ENCODE measurements at regions not wholly inside any gene's neighbourhood (a gene's known extent, or its start where the extent isn't known, plus 50 kb on each side); places are given as distances from the start of the nearest gene placed in this dataset.

GRCh38 chr11:92384358-92384757 is 159.7 kb downstream of the FAT3 start:
- CTCF ChIA-PET: no interaction called here
- H3K27me3 Mint-ChIP-seq: no peaks in the 10 kb centered on the region
- no peaks in the 10 kb centered on the region for H3K36me3 Mint-ChIP-seq
- no peak overlapping the region for H3K27ac Mint-ChIP-seq
- H3K4me1 Mint-ChIP-seq: no peaks in the 10 kb centered on the region
- DNase-seq: no peak
- no peak overlapping the region for H3K4me3 Mint-ChIP-seq
- no peaks in the 10 kb centered on the region for H3K9me3 Mint-ChIP-seq

- no peak overlapping the region for H3K4me3 Mint-ChIP-seq
- H3K4me1 Mint-ChIP-seq: no peaks in the 10 kb centered on the region
- no peaks in the 10 kb centered on the region for H3K36me3 Mint-ChIP-seq
- DNase-seq: no peak
- CTCF ChIA-PET: no interaction called here
- H3K9me3 Mint-ChIP-seq: no peaks in the 10 kb centered on the region
- H3K27ac Mint-ChIP-seq: no peak overlapping the region
- no peaks in the 10 kb centered on the region for H3K27me3 Mint-ChIP-seq
Measured at GRCh38 chr11:92384802-92385201, 160.2 kb downstream of the FAT3 start.

- Mint-ChIP-seq H3K27me3 (no peaks in the 10 kb centered on the region), H3K36me3 (no peaks in the 10 kb centered on the region), H3K27ac (no peak overlapping the region), H3K9me3 (no peaks in the 10 kb centered on the region), H3K4me1 (no peaks in the 10 kb centered on the region), H3K4me3 (no peak overlapping the region)
- CTCF ChIA-PET: no interaction called here
- DNase-seq: no peak
Measured at GRCh38 chr11:92386577-92386976, 162.0 kb downstream of the FAT3 start.

GRCh38 chr11:92387859-92388258 is 163.2 kb downstream of the FAT3 start:
- no peak for DNase-seq
- no peak overlapping the region for H3K4me3 Mint-ChIP-seq
- no peaks in the 10 kb centered on the region for H3K36me3 Mint-ChIP-seq
- H3K27ac Mint-ChIP-seq: no peak overlapping the region
- peaks cover 2% of the 10 kb centered on the region for H3K9me3 Mint-ChIP-seq
- no peaks in the 10 kb centered on the region for H3K4me1 Mint-ChIP-seq
- CTCF ChIA-PET: no interaction called here
- H3K27me3 Mint-ChIP-seq: no peaks in the 10 kb centered on the region

- CTCF ChIA-PET: no interaction called here
- no peaks in the 10 kb centered on the region for H3K36me3 Mint-ChIP-seq
- no peak overlapping the region for H3K27ac Mint-ChIP-seq
Measured at GRCh38 chr11:92388380-92388779, 163.8 kb downstream of the FAT3 start.

GRCh38 chr11:92390783-92391182 is 166.2 kb downstream of the FAT3 start:
- Mint-ChIP-seq H3K9me3 (peaks cover 2% of the 10 kb centered on the region), H3K27ac (no peak overlapping the region), H3K4me3 (no peak overlapping the region), H3K36me3 (no peaks in the 10 kb centered on the region), H3K27me3 (no peaks in the 10 kb centered on the region), H3K4me1 (no peaks in the 10 kb centered on the region)
- CTCF ChIA-PET: no interaction called here
- no peak for DNase-seq

More at GRCh38 chr11:92388380-92388779, 163.8 kb downstream of the FAT3 start:
- H3K27me3 Mint-ChIP-seq: no peaks in the 10 kb centered on the region
- H3K4me1 Mint-ChIP-seq: no peaks in the 10 kb centered on the region
- H3K9me3 Mint-ChIP-seq: peaks cover 2% of the 10 kb centered on the region
- DNase-seq: no peak
- H3K4me3 Mint-ChIP-seq: no peak overlapping the region

- no peak overlapping the region for H3K27ac Mint-ChIP-seq
- H3K4me3 Mint-ChIP-seq: no peak overlapping the region
- peaks cover 2% of the 10 kb centered on the region for H3K9me3 Mint-ChIP-seq
- no peaks in the 10 kb centered on the region for H3K36me3 Mint-ChIP-seq
- H3K27me3 Mint-ChIP-seq: no peaks in the 10 kb centered on the region
- no peak for DNase-seq
- CTCF ChIA-PET: no interaction called here
- H3K4me1 Mint-ChIP-seq: no peaks in the 10 kb centered on the region
Measured at GRCh38 chr11:92391364-92391763, 166.7 kb downstream of the FAT3 start.

GRCh38 chr11:92391808-92392207 is 167.2 kb downstream of the FAT3 start:
- H3K4me1 Mint-ChIP-seq: no peaks in the 10 kb centered on the region
- CTCF ChIA-PET: no interaction called here
- DNase-seq: no peak
- H3K9me3 Mint-ChIP-seq: peaks cover 2% of the 10 kb centered on the region
- no peak overlapping the region for H3K4me3 Mint-ChIP-seq
- no peak overlapping the region for H3K27ac Mint-ChIP-seq
- H3K27me3 Mint-ChIP-seq: no peaks in the 10 kb centered on the region
- no peaks in the 10 kb centered on the region for H3K36me3 Mint-ChIP-seq

GRCh38 chr11:92393218-92393617 is 168.6 kb downstream of the FAT3 start:
- peaks cover 2% of the 10 kb centered on the region for H3K9me3 Mint-ChIP-seq
- H3K36me3 Mint-ChIP-seq: no peaks in the 10 kb centered on the region
- CTCF ChIA-PET: no interaction called here
- H3K27me3 Mint-ChIP-seq: no peaks in the 10 kb centered on the region
- no peak overlapping the region for H3K4me3 Mint-ChIP-seq
- no peaks in the 10 kb centered on the region for H3K4me1 Mint-ChIP-seq
- no peak for DNase-seq
- no peak overlapping the region for H3K27ac Mint-ChIP-seq

- no peak for DNase-seq
- Mint-ChIP-seq H3K4me3 (no peak overlapping the region), H3K27me3 (no peaks in the 10 kb centered on the region), H3K27ac (no peak overlapping the region), H3K4me1 (no peaks in the 10 kb centered on the region), H3K36me3 (no peaks in the 10 kb centered on the region), H3K9me3 (peaks cover 2% of the 10 kb centered on the region)
- CTCF ChIA-PET: no interaction called here
Measured at GRCh38 chr11:92396133-92396532, 171.5 kb downstream of the FAT3 start.

GRCh38 chr11:92397221-92397755 is 172.7 kb downstream of the FAT3 start:
- H3K27ac Mint-ChIP-seq: no peak overlapping the region

GRCh38 chr11:92399705-92400104 is 175.1 kb downstream of the FAT3 start:
- Mint-ChIP-seq H3K4me1 (no peaks in the 10 kb centered on the region), H3K36me3 (no peaks in the 10 kb centered on the region), H3K27me3 (no peaks in the 10 kb centered on the region), H3K4me3 (no peak overlapping the region), H3K27ac (no peak overlapping the region), H3K9me3 (peaks cover 2% of the 10 kb centered on the region)
- CTCF ChIA-PET: no interaction called here
- no peak for DNase-seq

More at GRCh38 chr11:92397221-92397755, 172.7 kb downstream of the FAT3 start:
- Mint-ChIP-seq H3K36me3 (no peaks in the 10 kb centered on the region), H3K9me3 (peaks cover 2% of the 10 kb centered on the region), H3K27me3 (no peaks in the 10 kb centered on the region), H3K4me1 (no peaks in the 10 kb centered on the region), H3K4me3 (no peak overlapping the region)
- no peak for DNase-seq
- CTCF ChIA-PET: no interaction called here

GRCh38 chr11:92401520-92401919 is 176.9 kb downstream of the FAT3 start:
- CTCF ChIA-PET: no interaction called here
- H3K27ac Mint-ChIP-seq: no peak overlapping the region
- no peak for DNase-seq
- peaks cover 2% of the 10 kb centered on the region for H3K9me3 Mint-ChIP-seq
- no peaks in the 10 kb centered on the region for H3K4me1 Mint-ChIP-seq
- no peaks in the 10 kb centered on the region for H3K27me3 Mint-ChIP-seq
- no peak overlapping the region for H3K4me3 Mint-ChIP-seq
- H3K36me3 Mint-ChIP-seq: no peaks in the 10 kb centered on the region

- peaks cover 2% of the 10 kb centered on the region for H3K9me3 Mint-ChIP-seq
- no peaks in the 10 kb centered on the region for H3K4me1 Mint-ChIP-seq
- CTCF ChIA-PET: no interaction called here
- no peak for DNase-seq
- no peaks in the 10 kb centered on the region for H3K36me3 Mint-ChIP-seq
- no peaks in the 10 kb centered on the region for H3K27me3 Mint-ChIP-seq
- H3K27ac Mint-ChIP-seq: no peak overlapping the region
- H3K4me3 Mint-ChIP-seq: no peak overlapping the region
Measured at GRCh38 chr11:92406472-92406871, 181.9 kb downstream of the FAT3 start.

GRCh38 chr11:92409355-92409754 is 184.7 kb downstream of the FAT3 start:
- Mint-ChIP-seq H3K27me3 (no peaks in the 10 kb centered on the region), H3K36me3 (no peaks in the 10 kb centered on the region), H3K4me3 (no peak overlapping the region), H3K27ac (no peak overlapping the region), H3K9me3 (no peaks in the 10 kb centered on the region), H3K4me1 (no peaks in the 10 kb centered on the region)
- CTCF ChIA-PET: no interaction called here
- DNase-seq: no peak

- CTCF ChIA-PET: no interaction called here
- Mint-ChIP-seq H3K27ac (no peak overlapping the region), H3K4me1 (no peaks in the 10 kb centered on the region), H3K4me3 (no peak overlapping the region), H3K9me3 (no peaks in the 10 kb centered on the region), H3K27me3 (no peaks in the 10 kb centered on the region), H3K36me3 (no peaks in the 10 kb centered on the region)
- DNase-seq: no peak
Measured at GRCh38 chr11:92409956-92410355, 185.3 kb downstream of the FAT3 start.
